ENCODE measurements at regions not wholly inside any gene's neighbourhood (a gene's known extent, or its start where the extent isn't known, plus 50 kb on each side); places are given as distances from the start of the nearest gene placed in this dataset.

DNA sequence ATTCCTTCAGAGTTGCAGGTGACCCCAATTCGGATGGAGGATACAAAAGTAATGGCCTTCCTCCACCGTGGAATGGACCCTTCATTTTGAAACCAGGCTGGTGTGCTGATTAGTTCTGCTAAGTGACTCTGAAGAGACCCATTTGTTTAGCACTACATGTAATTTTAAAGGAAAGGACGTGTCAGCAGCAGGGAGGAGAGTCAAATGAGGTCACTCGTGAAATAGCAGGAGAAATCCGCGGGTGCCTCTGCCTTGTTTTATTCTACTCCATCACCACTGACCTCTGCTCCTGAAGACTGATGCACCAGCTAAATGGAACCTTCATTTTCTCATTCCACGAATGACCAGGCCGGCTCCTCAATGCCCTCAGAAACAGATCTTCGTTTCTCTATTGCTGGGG lies 589.2 kb downstream of the CDH11 start:
- DNase-seq = no peak

DNA sequence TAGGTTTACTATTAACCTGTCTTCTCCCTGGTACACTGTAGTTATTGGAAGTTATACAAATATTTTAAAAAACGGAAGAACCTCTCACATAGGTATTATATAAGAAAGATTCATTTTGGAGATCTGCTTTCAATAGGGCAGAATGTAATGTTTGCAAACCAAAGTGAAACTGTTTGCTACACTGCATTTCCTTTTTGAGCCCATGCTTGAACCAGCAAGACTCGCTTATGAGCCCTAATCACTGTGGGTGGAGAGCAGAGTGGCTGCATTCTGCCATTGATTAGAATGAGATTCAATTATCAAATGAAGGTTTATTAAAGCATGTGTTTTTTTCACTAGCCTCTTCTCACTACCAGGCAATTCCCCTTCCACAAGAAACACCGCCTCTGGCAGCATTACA lies 589.7 kb downstream of the CDH11 start:
- DNase-seq = no peak

DNA sequence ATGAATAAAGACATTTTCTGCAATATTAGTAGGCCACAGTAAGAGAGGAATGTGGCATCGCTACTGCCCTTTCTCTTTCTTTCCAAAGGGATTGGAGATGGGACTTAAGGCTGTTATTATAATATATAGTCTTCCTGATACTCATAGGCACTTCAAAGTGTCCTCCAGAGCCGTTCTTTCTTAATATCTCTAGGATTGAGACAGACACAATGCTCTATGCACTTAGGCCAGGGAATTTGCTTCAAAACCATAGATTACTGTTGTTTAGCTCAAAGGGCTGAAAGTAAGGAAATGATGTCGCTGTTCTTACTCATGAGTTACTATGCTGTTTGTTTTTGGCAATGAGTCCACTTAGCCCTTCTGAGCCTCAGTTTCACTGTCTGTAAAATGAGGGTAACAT lies 590.5 kb downstream of the CDH11 start:
- no peak for DNase-seq

DNA sequence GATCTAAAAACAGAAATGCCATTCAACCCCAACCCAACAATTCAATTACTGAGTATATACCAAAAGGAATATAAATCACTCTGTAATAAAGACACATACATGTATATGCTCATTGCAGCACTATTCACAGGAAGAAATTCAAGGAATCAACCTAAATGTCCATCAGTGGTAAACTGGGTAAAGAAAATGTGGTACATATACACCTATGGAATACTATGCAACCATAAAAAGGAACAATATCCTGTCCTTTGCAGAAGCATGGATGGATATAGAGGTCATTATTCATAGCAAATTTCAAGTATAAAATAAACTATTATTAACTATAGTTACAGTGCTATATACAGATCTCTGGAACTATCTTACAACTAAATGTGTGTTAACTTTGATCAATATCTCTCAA lies 599.3 kb downstream of the CDH11 start:
- no peak for DNase-seq

DNA sequence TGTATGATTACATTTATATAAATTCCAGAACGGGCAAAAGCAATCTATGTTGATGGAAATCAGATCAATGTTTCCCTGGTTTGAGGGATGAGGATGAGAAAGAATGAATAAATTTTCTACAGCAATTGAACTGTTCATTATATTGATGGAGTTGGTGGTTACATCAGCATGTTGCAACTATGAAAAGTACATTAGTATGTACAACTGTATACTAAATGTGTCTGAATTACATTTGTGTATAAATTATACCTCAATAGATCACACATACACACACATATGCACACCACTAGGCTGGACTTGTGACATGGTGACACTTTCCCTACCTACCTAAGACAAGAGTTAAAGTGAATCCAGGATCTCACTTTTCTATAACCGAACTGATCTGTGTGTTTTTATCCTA lies 608.0 kb downstream of the CDH11 start:
- no peak for DNase-seq

DNA sequence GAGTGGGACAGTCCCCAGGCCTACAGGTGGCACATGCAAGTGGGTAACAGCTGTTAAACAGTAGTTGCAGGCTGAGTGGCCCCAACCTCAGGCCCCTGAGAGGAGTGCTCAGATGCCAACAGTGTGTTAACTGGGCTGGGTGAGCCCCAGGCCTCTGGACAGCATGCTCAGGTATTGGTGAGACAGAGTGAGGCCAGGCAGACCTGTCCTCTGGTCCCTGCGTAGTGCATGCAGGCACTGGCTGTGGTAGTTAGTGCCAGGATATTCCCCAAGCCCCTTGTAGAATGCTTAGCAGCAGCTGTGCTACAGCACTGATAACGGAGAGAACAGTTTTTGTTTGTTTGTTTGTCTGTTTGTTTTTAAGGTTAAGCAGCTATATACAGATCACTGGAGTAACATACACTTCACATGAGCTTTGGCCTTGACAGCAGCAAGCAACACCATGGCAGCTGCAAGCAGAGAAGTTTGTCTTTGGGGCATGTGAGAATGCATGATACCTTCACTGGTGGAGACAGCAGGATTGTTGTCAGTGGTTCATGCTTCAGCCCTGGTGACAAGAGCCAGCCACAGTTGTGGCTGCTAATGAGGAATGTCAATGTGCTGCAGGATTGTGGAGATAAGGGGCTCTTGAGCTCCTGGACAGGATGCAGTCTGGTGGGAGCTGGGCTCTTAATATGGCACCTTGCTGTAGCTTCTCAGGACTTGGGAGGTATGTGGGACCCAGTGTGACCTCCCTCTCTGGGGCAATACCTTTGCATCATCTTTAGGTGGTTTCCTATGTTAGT lies 614.4 kb downstream of the CDH11 start:
- no peak for DNase-seq

DNA sequence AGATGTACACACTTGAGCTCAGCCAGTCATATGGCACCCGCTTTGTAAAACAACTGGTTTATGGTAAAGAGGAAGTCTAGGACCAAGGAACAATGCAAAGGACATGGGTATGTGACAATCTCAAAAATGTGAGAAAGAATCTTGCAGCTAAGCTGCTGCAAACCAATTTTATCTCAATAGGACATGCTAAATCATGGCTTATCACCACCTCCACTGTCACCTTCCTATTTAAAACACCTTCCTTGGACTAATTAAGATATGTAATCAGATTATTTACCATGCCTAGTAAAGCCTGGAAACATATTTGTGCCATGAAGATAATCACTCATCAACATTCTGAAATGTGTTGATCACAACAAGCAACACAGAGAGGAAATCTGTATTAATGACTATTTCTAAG lies 622.7 kb downstream of the CDH11 start:
- DNase-seq = no peak

DNA sequence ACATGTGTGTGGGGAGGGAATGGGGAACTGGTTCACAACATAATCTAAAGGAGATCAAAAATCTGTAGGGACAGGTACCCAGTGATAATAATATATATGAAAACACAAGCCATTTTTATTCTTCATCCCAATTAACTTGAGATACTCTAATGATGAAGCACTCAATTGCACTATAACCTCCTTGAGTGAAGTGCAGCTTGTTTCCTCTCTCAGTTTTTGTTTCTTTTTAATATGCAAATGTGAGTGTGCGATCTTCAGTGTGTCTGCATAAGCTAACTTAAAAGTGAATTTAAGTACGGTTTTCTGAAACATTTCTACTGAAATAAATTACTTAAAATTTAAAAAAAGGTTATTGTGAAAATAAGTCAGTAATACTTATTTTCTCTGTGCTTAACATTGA lies 623.5 kb downstream of the CDH11 start:
- DNase-seq = no peak

DNA sequence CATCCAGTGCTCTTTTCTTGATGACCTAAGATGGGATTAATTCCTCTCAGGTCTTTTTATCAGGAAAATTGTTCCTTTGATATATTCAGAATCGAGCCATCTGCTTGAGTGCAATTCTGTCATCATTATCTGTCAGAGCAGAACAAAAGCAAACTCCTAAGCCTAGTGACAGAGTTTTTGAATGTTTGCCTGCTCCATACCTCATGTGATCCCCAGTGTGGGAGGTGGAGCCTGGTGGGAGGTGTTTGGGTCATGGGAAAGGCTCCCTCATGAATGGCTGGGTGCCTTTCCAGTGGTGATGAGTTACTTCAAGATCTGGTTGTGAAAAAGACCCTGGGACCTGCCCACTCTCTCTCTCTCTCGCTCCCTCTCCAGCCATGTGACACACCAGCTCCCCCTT lies 628.2 kb downstream of the CDH11 start:
- no peak for DNase-seq

DNA sequence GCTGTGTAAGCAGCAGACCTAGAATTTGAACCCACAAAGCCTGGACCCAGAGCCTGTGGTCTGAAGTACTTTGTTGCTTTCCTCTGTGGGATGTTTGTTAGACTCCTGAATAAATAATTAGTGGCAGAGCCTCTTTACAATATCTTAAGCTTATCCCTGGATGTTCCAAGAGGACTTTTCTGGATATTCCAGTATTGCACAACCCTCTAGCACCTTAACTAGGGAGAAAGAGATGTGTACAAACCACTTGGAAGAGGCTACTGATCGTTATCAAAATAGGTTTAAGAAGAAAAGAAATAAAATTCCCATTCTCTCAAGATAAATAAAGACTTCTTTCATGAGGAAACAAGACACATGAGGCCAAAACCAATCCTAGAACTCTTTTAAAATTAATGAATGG lies 632.4 kb downstream of the CDH11 start:
- DNase-seq = no peak

DNA sequence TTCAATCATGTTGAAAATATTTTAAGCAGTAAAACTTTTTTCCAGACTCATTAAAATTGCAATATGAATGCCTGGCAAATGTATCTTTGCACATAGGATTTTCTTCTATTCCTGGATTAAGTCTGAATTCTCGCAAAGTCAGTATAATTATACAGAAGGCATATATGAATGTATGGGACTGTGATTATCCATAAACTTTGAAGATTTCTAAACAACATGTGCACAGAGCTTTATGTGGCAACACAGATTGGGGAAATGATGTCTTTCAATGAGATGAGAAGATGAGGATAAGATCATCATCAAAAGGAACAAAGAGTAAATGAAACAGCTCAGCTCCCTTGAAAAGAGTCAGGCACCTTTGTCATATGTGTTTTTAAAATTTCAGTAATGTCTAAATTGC lies 635.3 kb downstream of the CDH11 start:
- no peak for DNase-seq

DNA sequence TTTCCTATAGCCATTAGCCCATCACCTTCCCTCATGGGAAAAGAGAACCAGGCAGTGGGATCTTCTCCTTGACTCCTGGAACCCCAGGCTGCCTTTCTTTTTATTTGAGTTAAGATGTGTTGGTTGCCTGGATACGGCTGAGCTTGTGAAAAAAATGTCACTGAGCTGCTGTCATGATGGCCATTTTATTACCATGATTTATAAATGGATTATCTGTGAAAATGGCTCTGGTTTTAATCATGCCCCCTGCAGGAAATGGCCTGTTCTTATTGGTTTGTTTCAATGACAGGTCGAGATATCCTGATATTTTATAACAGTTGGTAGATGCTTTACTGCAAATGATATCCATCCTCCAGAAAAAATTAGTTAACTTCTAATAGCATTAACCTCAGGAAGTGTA lies 640.4 kb downstream of the CDH11 start:
- DNase-seq = no peak

DNA sequence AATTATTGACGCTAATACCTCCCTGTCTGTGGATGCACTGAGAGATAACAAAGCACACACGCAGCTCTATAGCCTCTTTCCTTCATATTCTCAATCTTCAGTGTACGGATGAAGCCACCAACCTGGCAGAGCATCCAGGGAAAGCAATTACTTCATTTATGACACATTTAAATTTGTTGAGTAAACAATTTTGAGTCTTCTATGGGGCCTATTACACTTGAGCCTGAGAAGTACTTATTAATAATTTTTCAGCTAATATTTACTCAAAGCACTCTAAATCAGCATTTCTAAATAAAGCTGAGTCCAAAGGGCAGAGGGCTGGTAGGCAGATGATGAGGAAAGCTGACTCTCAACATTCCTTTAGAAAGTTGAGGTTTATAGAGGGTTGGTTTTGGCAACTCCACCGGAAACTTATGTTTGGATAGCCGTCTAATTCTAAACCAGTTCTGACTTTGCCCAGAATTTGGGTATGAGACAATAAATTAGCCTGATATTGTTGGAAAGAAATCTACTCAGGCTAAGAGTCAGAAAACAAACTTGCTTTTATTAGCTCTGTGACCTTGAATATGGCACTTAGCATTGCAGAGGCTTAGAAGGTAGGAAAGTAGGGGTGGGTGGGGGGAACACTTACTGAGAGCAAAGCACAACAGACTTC lies 643.5 kb downstream of the CDH11 start:
- peak; percentile 47 for DNase-seq

DNA sequence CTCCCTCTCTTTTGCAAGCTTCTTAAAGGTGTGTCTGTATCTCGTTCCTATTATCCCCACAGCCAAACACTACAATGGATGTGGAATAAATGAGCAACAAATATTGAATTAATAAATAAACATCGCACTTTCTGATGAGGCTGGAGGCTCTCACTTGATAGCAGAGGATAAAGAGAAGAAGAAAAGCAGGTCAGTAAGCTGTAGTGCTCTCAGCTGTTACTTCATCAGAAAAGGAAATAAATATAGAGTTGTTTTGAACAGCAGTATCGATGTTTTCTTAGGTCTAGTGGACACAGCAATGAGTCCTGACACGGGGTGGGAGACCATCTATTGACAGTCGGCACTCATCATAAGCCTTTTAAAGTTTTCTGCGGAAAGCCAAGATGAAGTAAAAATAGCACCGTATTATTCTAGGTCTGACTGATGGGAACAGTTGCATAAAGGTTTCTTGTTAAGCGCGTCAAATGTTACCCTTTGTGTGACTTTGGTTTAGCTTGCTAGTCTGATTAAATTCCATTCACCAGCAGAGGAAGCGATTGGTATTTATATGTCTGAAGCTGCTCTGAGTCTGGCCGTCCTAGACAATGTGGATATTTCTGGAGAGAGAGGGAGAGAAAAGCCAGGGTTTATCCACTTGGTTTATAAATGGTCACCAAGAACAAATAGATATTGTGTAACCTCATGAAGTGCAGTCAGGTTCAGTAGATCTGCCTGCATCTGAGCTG lies 646.1 kb downstream of the CDH11 start:
- DNase-seq = no peak

DNA sequence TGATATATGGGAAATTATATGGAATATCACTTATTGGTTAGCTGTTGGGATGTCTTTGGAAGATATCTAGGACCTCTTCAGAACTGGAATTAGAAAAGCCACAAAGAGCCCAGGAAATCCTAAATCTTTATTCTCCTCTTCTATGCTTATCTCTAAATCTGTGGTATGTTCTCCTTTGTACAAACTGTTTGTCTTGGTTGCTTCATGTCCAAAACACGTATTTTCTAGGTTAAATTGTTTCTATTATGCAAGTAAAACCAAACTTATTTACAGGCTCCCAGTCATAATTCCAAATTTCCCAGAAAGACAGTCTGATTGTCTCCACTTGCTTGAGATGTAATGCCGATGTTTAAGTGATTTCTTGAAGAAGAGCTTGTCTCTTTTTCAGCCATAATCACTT lies 650.9 kb downstream of the CDH11 start:
- no peak for DNase-seq

DNA sequence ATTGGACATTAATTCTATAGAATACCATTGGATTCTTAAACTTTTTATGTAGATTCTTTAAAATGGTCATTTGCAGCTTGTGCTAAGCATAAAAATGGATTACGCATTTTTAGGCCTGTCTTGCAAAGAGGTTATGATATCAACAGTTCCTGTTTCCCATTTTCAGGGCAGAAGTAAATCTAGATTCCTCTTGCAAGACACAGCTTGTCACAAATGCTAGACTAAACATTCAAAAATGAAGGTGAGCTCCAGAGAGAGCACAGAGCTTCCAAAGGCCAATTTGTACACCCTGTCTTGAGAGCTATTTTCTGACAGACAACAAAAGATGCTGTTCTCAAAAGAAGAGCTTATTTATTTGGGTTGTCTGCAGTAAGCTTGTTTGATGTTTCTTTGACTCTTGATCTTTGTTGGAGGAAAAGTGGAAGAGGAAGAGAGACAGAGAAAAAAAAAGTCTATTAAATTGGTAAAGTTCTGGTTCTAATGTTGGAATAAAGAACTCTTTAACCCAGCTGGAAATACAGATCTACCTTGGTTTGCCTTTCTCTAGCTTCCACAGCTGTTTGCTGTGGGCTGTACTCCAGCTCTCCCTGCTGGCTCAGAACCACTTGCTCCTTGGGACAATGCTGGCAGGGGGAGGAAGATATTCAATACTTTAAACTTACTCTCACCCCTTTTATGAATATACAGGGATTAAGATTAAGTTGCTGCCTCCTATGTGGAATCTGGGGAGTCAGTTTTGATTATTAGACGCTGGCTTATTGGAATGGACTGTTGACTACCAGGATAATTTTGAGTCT lies 651.8 kb downstream of the CDH11 start:
- peak; percentile 78 for DNase-seq

DNA sequence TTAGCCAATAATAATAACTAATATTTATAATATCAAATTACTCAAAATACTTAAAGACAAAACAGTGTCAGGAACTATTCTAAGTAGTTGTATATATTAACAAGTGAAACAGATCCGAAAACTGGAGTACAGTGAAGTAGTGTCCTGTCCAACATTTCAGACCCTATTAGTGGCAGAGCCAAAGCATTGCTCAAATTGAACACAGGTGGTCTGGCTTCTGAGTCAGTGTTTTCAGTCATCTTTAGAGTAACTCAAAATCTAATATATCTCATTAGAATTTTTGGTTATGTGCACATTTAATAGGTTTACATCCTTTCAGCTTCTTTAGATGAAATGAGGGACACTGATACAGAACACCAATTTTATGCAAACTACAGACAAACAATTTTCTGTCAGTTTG lies 652.5 kb downstream of the CDH11 start:
- DNase-seq = no peak

DNA sequence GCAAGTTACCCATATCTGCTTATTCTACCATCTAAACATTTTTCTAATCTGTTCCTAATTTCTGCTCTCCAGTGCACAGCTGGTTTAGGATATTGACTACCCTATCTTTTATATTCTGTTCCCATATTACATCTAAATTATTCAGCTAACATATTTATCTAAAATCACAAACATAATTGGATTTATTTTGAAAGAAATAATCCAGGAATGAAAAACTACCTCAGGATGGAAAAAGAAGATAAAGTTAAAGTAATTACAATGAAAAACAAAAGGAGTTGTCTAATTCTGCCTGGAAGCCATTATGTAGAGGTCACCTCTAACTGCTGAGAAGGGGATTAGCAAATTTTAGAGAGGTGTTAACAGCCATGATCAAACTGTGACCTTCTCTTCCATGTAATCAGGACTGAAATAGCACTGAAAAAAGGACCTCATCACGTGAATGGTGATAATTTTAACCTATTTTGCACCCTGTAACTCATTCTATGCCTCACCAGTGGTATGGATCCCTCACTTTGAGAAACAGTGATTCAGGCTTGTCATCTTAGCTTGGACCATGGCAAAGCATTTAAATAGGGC lies 653.3 kb downstream of the CDH11 start:
- DNase-seq = no peak

DNA sequence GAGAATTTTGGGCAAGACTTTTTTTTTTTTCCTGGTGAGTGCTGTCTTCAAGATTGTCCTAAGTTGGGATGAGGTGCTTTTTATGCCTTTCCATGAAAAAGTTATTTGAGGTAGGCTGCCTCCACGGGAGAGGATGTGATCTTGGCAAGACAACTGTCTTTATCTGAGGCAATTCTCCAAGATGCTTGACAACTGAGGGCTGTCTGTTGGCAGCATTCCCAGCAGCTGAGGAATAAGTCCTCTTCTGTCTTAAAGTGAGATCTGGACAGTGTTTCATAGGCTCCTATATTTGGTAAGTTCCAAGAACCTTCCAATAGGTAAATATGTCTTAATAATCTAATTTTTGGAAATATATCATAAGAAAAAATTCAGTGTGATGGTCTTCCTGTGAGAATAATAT lies 662.0 kb downstream of the CDH11 start:
- DNase-seq = no peak

DNA sequence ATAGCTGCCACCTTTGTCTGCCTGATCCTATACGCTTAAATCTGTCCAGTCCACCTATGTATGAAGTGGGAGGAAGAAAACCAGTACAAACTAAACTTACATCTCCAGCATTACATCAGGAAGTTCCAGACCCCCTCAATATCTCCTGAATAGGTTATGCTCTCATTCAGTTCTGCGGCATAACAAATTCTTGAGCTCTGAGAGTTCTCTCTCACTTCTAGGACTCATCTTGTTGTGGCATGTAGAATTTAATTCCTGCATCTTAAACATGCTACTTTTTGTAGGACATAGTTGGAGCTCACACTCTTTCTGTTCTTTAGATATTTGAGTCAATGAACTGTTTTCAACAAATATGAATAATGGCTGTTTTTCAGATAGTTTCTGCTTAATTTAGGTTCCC lies 662.5 kb downstream of the CDH11 start:
- no peak for DNase-seq

DNA sequence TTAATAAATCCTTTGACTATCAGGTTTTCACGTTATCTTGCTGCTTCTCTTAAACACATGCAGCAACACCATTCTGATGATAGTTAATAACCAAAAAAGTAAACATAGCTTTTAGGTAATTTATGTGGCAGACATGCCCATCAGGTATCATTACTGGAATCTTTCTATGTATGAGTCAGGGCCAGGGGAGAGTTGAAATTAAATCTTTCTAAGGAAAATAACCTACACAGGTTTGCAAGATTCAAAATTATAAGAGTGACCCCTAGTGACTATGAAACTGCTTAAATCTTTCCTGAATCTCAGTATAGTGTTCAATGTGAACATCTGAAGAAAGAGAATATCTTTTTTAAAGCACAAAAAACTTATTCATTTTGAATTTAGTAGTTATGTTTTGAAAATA lies 666.6 kb downstream of the CDH11 start:
- DNase-seq = no peak

DNA sequence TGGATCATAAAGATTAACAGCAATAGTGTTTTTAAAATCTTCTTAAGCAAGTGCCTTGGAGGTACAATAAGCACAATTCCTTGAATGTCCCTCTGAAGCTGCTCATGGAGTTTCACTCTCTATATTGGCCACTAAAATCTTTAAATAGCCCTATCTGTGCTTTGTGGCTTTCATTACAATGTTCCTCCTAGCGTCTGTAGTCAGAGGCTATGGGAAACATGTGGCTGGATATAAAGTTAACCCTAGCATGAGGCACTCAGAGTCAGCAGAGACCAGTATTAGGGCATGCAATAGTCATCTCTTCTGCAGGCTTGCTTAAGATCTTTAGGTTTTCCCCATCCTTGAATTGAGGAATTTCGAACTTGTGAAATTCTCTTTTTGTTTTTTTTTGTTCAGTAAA lies 668.2 kb downstream of the CDH11 start:
- no peak for DNase-seq

DNA sequence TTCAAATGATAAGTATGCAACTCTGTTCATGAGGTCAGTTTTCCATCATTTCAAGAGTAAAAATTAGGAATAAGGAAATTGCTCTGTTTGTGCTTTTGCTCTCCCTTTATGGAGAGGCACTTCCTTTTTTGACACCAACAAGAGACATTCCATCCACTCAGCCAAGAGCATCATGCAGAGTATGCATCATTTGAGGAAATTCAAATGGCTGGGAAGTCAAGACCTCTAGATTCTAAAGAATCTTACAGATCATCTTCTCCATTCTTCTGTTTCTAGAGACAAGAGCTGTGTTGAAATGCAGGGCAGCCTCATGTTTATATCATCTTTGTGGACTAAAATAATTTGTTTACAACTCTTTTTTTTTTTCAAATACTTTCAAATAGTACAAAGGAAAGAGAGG lies 669.4 kb downstream of the CDH11 start:
- DNase-seq = no peak
